ENCODE measurements at regions not wholly inside any gene's neighbourhood (a gene's known extent, or its start where the extent isn't known, plus 50 kb on each side); places are given as distances from the start of the nearest gene placed in this dataset.
"Not testable (repeated sequence)": the region's sequence is repeated elsewhere in the genome, so short reads cannot be mapped to it uniquely, and the experiment has no call there.

DNA sequence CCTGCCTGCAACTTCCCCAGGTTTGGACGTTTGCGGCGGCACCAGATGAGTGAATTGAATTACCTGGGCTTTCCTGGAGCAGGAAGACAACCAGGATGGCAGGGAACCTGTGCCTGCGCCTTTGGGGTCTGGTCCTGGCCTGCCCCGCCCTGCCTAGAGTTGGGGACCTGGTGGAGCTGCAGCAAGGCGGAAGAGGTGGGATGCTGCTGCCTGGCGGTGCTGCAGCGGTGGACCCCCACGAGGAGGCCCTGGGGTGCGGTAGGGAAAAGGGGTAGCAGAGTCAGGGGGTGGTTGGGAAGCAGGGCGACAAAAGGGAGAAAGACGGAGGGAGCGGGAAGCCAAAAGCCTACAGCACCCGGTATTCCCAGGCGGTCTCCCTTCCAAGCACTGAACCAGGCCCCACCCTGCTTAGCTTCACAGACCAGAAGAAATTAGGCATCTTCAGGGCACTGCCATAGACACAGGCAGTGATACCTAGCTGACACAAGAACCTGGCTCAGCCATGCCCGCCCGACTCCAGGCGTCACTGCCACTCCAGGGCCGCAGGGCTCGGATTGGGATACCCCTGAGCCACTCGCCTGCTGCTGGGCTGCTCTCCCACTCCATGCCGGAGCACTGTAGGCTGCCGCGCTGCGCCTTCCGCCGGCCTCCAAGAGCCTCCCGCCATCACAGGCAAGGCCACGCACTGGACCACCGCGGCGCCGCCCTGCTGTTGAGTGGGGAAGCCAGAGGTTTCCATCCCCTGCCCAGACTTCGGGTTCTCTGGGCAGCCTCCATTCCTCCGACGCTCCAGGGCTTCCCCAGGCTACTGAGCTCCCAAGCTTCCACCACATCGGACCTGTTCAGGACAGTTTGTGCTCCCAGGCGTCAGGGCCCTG lies 155.2 kb upstream of the ALG10B start:
- DNase-seq (ENCODE audit: low read depth), result no peak
- H3K4me3 ChIP-seq (ENCODE audit: low read depth, low read length), result no peak overlapping the region
- TF ChIP-seq CTCF (IDR thresholded peaks at IDR 0.05; ENCODE audit: low read depth, low read length, missing control alignments), result no peak
- in situ Hi-C loops (cut with HindIII; ENCODE audit: low sequenced_read_pairs), result no loop called here

- H3K4me3 ChIP-seq (ENCODE audit: low read depth, low read length), result no peak overlapping the region
- no peak for DNase-seq (ENCODE audit: low read depth)
- in situ Hi-C loops (cut with HindIII; ENCODE audit: low sequenced_read_pairs), result no loop called here
- no peak for TF ChIP-seq CTCF (IDR thresholded peaks at IDR 0.05; ENCODE audit: low read depth, low read length, missing control alignments)
These were observed 154.6 kb upstream of the ALG10B start for GRCh38 chr12:38162013-38162412.

DNA sequence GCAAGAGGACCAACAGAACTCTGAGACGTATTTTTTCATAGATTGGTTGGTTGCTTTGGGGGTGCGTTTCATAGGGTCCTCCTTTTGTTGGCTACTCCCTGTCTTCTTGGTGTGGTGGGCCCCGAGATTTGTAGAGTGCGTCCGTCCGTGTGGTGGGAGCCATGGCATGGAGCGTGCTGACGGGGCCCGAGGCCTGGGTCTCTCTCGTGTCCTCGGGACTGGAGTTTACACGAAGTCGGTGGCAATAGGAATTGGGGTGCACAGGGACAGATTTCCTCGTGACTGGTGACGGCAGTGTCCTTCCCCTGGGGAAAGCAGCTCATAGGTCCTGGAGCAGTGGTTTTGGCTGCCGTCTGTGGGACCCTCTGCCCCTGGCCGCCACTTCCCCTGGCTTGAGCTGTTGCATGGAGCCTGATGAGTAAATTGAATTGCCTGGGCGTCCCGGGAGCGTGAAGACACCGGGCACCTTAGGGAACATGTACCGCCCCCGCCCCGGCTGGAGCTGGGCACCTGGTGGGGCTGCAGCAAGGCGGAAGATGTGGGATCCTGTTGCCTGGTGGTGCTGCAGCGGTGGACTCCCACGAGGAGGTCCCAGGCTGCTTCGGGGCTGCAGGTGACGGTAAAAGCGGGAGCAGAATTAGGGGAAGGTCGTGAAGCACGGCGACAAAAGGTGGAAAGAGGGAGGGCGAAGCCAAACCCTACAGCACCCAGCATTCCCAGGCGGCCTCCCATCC lies 153.7 kb upstream of the ALG10B start:
- no peak overlapping the region for H3K4me3 ChIP-seq (ENCODE audit: low read depth, low read length)
- in situ Hi-C loops (cut with HindIII; ENCODE audit: low sequenced_read_pairs), result no loop called here

DNA sequence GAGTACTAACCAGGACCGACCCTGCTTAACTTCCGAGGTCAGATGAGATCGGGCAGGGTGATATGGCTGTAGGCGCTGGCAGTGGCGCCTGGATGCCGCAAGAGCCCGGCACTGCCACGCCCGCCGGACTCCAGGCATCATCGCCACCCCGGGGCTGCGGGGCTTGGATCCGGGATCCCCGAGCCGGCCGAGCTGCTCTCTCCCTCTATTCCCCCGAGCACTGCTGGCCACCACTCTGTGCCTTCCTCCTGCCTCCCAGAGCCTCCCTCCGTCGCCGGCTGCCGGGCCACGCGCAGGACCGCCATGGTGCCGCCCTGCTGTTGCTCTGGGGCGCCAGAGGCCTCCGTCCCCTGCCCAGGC lies 153.2 kb upstream of the ALG10B start:
- no peak for TF ChIP-seq CTCF (IDR thresholded peaks at IDR 0.05; ENCODE audit: low read depth, low read length, missing control alignments)
- no peak for DNase-seq (ENCODE audit: low read depth)
- in situ Hi-C loops (cut with HindIII; ENCODE audit: low sequenced_read_pairs), result no loop called here
- no peak overlapping the region for H3K4me3 ChIP-seq (ENCODE audit: low read depth, low read length)

More for the DNA sequence above, 153.7 kb upstream of the ALG10B start:
- TF ChIP-seq CTCF (IDR thresholded peaks at IDR 0.05; ENCODE audit: low read depth, low read length, missing control alignments), result no peak
- DNase-seq (ENCODE audit: low read depth), result no peak

- DNase-seq (ENCODE audit: low read depth), result no peak
- H3K4me3 ChIP-seq (ENCODE audit: low read depth, low read length), result no peak overlapping the region
- in situ Hi-C loops (cut with HindIII; ENCODE audit: low sequenced_read_pairs), result no loop called here
- no peak for TF ChIP-seq CTCF (IDR thresholded peaks at IDR 0.05; ENCODE audit: low read depth, low read length, missing control alignments)
These were observed 150.3 kb upstream of the ALG10B start for GRCh38 chr12:38166225-38166624.

GRCh38 chr12:38175538-38175937 lies 141.0 kb upstream of the ALG10B start:
- in situ Hi-C loops (cut with HindIII; ENCODE audit: low sequenced_read_pairs), result no loop called here
- no peak overlapping the region for H3K4me3 ChIP-seq (ENCODE audit: low read depth, low read length)
- DNase-seq (ENCODE audit: low read depth), result no peak
- TF ChIP-seq CTCF (IDR thresholded peaks at IDR 0.05; ENCODE audit: low read depth, low read length, missing control alignments), result no peak

- in situ Hi-C loops (cut with HindIII; ENCODE audit: low sequenced_read_pairs); DNase-seq (ENCODE audit: low read depth); H3K4me3 ChIP-seq (ENCODE audit: low read depth, low read length): not testable (repeated sequence)
These were observed 133.0 kb upstream of the ALG10B start for GRCh38 chr12:38183617-38184016.

DNA sequence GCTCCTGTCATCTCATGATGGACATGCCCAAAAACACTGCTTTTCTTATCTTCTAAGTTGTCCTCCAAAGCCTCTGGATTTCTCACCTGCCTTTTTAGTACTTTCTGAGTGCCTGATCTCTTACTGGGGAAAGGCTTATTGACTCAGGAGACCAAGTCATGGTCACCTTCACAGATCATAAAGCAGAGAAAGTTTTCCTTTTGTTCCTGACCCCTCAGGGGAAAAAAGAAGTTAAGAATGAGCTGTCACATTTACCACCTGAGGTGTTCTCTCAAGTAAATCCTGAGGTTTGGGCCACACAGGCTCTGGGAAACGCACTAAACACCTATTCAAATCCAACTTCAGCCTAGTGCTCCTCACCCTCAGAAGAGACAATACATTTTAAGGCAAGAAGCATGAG lies 119.3 kb upstream of the ALG10B start:
- H3K4me3 ChIP-seq (ENCODE audit: low read depth, low read length); DNase-seq (ENCODE audit: low read depth); in situ Hi-C loops (cut with HindIII; ENCODE audit: low sequenced_read_pairs): not testable (repeated sequence)

Measured in astrocyte of the cerebellum (primary cell).